Stimulated activated CD8-positive, alpha-beta memory T cell treated with anti-CD3 and anti-CD28 coated beads, Interleukin-15, amount 100 ng/mL, for 1 hour (primary cell): ENCODE measurements at regions not wholly inside any gene's neighbourhood (a gene's known extent, or its start where the extent isn't known, plus 50 kb on each side); places are given as distances from the start of the nearest gene placed in this dataset.
"Not testable (repeated sequence)": the region's sequence is repeated elsewhere in the genome, so short reads cannot be mapped to it uniquely, and the experiment has no call there.

Source experiments
- DNase-seq: peaks from one replicate; pipeline ENCODE4 v3.0.0-alpha.2; 2020; ENCODE audit warnings: low read depth

DNA sequence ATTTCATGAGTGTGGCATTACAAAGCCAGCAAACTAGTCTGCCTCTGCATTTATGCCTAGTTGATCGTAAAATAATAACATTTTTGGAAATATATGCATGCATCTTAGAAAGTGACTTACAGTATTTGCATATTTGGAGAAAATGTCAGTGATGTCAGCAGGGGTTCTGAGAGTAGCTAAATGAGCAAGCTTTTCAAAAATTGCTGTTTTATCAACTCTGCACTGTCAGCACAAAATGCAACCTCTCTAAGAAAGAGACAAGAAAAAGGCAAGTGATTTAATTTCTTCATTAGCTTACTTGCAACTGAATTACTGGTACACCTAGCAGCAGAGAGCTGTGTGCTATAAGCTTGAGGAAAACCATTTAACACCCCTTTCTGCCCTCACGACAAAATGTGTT is 632.5 kb upstream of the MMS22L start:
- DNase-seq = no peak

DNA sequence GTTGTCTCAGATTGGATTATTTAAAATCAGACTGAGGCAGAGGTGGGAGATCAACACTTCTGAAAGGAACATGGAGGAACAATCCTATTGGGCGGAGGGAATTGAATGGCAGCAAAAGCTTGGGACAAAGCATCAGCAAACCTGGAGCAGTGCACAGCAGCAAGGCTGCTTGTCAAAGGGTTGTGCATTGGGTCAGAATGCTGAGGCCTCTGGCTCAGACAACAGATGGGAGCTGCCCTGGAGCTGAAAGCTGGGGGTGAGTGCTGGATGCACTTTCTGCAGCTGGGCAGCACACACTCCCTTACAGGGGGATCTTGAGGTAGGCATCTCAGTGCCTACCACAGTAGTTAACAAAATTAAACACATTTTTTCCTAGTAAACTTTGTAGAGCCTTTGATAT is 634.4 kb upstream of the MMS22L start:
- no peak for DNase-seq

DNA sequence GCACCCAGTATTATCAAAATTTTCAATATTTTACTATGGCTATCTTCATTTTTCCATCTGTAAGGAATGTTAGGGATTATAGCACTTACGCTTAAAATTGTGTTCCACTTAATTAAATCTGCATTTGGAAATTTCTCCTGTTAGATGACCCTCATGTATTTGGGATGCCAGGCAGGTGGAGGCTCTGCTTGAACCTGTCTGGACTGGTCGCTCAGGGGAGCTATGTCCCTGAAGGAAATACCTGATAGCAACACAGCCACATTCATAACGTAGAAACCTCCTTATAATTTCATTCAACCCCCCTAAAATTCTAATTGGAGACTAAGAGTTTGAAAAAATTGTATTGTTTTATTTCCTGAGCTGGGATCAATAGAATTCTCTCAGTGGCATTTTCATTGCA is 636.0 kb upstream of the MMS22L start:
- DNase-seq = no peak

DNA sequence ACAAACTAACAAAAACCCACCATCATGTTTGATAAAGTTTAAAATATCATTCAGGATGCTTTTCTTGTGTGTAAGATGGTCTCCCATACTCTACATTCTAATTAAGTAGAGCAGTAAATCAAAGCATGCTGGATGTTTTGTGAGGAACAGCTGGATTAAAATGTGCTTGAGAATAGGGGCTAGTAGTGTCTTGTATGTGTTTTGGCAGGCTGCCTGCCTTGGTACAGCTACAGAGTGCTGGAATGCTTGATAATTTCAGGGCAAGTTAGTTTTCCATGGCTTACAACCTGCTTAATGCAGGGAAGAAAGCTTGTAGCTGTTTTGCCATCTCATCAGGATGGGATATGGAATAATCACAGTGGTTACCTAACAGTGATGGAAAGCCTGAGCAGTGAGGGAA is 636.6 kb upstream of the MMS22L start:
- no peak for DNase-seq

DNA sequence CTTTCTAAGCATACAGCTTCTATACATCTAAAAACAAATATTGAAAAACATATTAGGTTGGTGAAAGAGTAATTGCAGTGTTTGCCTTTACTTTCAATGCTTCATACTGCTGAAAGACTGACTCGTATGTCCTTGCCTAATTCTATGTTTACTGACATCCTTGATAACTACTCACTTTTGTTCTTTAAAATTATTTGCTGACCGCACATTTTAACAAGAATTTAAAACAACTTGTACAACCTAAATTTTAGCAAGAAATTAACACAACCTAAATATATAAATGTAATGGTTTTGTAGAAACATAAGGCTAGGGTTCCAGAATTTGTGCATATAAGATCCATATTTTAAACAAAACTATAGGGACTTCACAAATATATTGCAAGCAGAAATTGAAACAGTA is 640.2 kb upstream of the MMS22L start:
- no peak for DNase-seq

DNA sequence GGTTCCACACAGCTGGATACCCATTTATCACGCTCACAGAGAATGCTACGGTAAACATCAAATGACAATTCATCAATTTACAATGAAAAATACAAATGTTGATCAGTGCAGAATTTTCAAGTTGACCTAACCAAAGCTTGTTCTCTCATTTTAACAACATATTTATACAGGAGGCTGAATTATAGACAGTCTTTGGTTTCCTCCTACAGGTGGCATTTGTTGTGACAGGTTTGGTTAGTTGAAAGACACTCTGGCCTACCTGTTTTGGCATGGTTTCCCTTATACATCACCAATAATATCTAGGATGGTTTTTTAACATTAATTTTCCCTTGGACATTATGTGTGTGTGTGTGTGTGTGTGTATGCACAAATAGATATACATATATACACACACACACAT is 642.5 kb upstream of the MMS22L start:
- no peak for DNase-seq

DNA sequence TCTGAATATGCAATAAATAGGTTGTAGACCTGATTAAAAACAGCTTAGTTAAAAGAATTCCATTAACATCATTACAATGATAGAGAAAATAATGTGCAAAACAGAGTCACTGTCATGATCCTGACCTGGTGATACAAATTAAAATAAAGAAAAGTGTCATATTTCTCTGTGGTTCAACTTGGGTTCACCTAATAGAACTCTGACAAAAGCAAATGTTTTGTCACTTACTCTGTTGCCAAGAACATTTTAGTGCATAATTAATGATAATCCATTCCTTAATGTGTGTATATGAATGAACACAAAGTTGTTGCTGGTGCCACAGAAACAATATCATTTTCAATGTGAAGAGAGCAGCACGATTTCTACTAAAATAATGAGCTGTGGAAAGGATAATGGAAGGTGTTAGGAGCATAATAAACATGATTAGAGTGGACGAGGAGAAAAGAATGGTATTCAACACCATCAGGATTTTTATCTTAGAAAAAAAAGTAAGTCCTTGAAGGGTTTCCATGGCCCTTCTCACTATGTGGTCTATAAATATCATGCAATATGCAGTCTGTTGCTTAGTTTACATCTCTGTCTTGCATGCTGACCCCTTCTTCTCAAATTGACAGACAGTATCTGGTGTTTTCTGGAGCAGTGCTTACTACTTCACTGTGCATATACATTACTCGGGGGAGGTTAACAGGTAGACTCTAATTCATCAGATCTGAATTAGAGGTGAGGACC is 656.6 kb upstream of the MMS22L start:
- DNase-seq = no peak

DNA sequence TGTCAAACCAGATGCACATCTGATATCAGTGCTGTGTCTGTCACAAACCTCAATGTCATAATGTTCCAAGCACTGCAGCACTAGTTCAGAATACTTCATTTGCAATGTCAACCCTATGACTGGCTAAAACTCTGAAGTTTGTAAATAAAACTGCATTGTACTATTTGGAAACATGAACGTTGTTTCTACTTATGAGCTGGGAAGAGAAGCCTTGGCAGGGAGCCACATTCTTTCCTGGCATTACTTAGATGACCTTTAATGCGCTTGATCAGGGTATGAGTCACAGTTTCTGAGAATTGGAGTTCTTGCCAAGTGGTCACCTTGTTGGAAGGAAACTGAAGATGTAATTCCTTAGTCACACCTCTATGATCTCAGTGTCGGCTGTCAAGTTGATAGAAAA is 664.8 kb upstream of the MMS22L start:
- DNase-seq = no peak

DNA sequence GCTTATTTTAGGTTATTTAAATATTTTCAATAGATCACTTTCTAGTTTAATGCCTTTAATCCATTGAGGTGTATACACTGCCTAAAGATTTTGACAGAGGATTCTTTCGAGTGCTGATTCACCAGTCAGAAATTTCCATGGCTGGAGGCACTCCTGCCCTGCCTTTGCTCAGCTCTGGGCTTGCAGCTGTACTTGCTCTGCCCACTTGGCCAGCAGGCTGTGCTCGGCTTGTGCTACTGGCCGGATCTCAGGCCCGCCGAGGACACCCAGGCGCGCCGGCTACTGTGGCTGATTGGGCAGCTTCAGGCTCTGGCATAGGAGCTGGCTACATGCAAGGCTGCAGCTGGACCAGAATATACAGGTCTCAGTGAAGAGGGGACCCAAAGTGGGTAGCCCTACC is 675.1 kb upstream of the MMS22L start:
- DNase-seq = no peak

DNA sequence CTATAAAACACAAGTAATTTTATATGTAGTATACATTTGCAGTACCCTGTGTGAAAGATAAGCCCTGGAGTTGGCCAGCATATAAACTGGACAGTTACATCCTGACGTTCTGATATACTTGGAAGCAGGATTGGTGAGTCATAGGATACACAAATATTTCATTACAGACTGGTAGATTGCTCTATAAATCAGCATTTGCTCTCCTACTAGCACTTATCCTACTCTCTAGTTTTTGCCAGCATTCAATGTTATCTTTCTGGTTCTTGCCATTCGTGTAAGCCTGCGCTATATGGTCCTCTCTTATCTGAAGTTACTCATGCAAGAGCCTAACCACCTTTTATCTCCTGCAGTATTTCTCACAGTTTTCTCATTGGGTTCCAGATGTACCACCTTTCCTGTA is 680.2 kb upstream of the MMS22L start:
- DNase-seq = no peak

DNA sequence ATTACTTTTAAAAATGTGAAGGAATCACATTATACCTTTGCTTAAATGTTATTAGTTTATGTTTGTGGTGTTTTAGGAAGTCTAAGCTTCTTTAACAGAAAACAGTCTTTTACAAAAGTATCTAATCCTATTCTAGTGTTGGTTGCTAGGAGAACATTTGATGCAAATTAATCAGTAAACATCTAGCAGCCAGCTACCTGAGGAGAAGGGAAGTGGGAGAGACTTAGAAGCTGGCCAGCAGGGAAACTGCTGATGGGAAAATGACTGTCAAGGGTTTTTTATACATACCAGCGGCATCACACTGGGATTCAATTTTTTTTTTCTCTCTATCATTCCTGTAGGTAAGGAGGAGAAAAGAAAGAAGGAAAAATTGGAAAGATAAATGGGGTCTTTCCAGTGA is 686.0 kb upstream of the MMS22L start:
- no peak for DNase-seq

DNA sequence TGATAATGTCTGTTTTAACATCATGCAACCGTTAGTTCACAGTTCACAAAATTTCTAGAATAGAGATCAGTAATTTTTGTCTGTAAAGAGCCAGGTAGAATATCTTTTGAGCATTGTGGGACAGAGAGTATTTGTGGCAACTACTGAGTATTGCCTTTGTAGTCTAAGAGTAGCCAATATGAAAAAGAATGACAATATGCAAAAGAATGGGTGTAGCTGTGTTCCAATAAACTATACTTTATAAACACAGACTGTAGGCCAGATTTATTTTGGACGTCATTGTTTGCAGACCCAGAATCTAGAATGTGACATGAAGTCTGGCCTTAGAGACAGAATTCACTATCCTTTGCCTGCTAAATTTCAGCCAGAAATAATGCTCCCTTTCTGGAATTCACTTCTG is 694.1 kb upstream of the MMS22L start:
- no peak for DNase-seq

DNA sequence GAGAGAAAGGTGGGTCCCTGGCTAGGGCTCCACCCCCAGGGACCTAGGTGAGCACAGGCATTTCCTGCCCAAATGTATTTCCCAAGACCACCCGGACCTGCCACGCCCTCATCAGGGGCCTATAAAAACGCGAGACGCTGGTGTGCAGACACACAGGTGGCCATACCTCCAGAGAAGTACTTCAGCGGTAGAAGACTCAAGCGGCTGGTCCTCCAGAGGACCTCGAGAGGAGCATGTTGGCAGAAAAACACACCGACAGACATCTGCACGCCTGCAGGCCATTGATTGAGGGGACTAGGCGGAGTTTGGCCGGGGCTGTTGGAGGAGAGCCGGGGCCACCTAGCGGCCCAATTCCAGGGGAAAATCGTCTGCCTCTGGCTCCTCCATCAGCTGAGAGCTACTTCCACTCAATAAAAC is 695.8 kb upstream of the MMS22L start:
- no peak for DNase-seq

DNA sequence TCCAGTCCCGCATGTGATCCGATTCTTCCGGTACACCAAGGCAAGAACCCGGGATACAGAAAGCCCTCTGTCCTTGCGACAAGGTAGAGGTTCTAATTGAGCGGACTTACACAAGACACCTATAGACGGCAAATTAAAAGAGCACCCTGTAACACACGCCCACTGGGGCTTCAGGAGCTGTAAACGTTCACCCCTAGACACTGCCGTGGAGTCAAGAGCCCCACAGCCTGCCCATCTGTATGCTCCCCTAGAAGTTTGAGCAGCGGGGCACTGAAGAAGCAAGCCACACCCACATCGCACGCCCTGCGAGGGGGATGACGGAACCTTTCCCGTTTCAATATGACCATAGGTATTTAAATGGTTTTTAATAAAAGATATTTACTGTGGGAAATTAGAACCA is 696.3 kb upstream of the MMS22L start:
- not testable (repeated sequence) for DNase-seq

DNA sequence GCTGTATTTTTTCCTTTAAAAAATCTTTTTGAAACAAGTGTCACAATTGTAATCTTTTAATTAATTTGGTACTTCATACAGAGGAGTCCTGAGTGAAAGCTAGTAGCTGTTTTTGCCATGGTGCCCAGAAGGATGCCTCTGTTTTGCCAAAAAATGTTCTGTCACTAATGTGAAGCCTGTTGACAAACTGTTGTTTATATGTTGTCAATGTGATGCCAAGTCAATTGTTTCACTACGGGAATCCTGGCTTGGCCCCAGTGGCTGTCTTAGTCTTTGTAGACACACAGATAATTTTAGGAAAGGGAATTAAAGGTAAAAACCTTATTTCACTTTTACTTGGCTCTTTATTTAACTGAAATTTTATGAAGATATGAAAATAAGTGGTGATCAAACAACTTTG is 706.4 kb upstream of the MMS22L start:
- no peak for DNase-seq

DNA sequence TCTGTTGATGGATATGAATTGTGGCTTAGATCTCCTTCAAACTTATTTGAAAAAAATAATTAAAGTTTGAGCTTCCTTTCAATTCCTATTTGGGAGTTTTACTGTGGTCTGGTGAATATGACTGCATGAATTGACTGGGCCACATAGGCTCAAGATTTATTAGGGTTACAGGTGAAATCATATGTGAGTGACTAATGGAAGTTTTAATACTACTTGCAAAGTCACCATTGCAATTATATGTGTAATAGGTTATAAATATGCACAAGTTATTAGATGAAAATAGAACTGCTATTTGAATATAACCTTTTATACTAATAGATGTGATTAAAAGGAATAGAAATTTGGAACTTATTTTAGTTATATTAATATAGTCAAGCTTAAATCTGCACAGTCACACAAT is 712.1 kb upstream of the MMS22L start:
- no peak for DNase-seq

DNA sequence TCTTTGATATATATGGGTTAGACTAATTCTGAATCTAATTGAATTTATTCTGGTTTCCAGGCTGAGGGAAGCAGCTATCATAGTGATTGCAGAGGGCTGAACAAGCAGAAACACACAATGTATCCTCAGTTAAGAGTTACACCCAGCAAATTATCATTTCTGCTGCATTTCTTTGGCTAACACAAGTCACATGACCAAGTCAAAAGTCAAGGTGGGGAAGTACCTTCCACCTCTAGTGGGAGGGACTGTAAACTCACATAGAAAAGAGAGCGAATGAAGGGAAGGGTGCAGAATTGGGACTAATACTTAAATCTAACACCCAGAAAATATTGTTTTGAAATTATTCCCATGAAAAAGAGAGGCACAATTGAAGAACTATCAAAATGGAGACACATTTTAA is 719.7 kb upstream of the MMS22L start:
- no peak for DNase-seq

DNA sequence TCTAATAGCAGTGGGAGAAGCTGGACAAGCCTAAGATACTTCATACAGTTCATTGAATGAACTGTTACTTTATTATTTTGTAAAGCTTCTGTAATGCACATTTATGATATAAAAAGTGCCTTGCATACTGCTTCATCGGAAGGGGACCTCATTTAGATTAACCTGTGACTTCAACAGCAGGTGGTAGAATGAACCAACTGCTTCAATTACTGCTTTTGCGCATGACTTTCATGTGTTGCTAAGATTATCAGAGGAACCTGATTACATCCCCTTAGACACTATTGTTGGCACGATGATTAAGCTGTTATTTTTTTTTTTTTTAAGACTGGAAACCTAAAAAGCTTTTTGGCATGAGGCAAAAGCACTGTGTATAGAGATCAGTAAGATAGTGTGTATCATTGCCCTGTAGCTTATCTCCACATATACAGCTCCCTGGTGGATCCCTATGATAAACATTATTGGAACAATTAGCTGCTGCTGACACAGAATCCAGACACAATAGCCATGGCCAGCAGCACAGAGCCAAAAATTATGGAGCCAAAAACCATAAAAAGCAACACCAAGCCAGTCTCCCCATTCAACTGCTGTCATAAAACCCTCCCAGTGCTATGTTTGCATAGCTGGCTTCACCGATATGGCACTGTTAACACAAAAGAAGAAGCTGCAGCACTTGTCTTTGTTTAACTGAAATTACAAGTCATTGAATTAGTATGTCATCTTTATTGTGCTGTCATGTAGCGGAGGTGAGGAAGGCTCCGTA is 731.6 kb upstream of the MMS22L start:
- DNase-seq = no peak

DNA sequence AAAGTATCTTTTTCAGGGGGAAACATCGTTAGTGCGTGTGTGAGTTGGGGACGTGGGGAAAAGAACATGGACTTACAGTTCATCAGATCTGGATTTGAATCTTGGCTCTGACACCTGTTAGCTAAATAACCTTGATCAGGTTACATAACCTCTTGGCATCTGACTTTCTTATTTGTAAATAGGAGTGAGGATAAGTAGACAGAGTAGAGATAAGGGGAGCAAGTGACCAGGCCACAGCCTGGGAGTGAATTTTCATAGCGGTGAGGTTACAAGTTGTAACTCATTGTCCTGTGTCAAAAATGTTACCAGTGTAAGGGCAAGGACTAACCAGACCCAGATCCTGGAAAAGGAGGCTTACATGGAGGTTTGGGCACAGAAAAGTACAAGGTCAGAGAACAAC is 733.5 kb upstream of the MMS22L start:
- no peak for DNase-seq

DNA sequence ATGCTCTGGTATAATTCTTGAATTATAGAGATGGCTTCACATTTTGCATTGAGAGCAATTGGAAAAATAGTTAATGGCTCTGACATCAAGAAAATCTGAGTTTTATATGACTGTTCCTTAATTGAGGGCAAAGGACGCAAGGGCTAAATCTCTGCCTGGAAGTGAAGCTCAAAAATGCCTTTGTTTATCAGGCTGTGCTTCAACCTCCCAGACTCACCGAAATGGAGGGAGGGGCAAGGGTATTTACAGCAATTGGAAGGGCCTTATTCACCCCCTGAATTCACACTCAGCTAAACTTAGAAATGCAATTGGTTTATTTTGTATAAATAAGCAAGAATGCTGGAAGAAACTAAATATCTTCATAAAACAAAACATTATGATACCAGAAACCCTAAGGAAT is 737.2 kb upstream of the MMS22L start:
- DNase-seq = no peak

DNA sequence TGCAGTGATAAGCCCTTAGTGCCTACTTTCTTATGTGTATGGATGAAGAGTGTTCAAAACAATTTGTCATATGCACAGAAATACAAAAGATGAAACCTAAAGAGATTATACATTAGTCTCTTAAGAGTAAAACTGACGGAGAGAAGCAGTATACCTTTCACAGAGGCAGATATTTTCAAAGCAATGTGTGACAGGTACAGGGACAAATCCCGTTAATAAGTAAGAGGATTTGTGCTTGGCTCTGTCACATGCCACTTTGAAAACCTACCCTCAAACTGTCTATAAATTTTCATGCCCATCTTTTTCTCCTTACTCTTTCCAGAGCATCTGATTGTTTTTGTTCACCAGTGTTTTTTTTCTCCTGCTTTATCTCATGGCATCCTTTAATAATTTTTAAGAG is 741.3 kb upstream of the MMS22L start:
- DNase-seq = no peak

DNA sequence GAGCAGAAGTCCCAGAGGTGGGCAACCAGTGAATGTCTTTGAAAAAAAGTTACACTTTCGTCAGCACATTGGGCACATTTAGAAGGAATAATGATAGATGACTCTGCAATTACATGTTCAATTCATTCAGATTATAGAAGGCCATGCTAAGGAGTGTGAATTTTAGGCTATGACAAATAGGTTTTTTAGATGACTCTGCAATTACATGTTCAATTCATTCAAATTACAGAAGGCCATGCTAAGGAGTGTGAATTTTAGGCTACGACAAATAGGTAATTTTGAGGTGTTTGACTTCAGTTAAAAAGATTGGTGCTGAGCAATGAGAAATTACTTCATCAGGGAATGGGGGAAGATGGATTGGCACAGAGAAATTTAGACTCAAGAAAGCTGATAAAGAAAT is 744.9 kb upstream of the MMS22L start:
- DNase-seq = no peak

DNA sequence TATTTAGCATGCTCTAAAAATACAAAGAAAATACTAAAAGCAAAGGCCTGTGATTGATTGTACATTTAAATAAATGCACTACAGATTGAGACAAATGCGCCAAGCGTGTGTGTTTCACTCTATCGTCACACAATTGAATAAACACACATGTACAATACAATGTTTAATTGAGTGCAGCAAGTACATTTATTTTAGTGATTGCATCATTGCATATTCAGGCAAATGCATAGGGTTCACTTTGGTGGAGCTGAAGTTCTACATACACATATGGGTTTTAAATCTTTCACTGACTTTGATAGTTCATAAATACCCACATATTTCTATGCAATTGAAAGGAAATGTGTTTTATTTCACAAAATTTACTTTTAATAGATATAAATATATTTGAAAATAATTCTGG is 750.6 kb upstream of the MMS22L start:
- DNase-seq = no peak

DNA sequence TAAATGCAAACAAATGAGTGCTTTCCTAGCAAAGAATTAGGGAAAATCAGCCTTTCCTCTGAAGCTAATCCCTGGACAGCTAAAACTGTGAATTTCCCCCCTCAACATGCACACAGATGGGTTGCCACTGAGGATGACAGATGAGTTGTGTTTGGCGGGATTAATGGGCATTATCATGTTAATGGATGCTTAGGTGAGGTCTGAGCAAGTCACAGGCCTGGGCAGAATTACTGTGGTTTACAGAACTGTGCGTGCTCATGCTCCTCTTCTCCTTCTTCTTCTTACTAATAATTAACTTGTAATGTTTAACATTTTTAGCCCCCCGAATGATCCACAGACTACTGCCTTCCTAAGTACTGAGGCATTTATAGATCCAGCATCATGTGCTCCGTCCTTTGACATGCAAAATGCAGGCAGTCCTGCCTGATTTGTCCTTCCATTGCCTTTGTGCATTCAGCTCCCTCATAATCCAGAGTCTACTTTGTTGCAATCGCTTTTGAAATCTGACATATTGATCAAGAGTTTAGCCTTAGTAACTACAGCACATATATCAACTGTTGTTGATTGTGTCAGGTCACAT is 753.4 kb upstream of the MMS22L start:
- DNase-seq = no peak
